ENCODE measurements at regions not wholly inside any gene's neighbourhood (a gene's known extent, or its start where the extent isn't known, plus 50 kb on each side); places are given as distances from the start of the nearest gene placed in this dataset.
"Not testable (repeated sequence)": the region's sequence is repeated elsewhere in the genome, so short reads cannot be mapped to it uniquely, and the experiment has no call there.

GRCh38 chr6:145143379-145143778 is 591.9 kb downstream of the EPM2A start:
- no peak for DNase-seq

DNA sequence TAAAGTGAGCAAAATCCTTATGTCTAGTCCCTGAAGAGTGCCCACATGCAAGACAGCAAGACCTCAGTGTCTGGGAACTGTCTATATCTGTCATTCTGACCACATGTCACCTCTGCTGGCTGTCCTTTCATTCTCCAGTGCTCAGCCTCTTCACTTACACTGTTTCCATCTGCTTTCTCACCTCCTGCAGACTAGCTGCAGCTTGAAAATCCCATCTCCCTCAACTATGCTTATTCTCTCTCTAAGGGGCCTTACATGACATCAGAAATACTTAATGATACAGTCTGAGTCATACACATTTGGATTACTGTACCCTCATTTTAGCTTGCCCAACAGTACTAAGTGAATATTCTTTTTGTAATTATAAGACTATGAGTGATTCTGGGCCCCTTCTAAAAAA is 587.8 kb downstream of the EPM2A start:
- DNase-seq = no peak

DNA sequence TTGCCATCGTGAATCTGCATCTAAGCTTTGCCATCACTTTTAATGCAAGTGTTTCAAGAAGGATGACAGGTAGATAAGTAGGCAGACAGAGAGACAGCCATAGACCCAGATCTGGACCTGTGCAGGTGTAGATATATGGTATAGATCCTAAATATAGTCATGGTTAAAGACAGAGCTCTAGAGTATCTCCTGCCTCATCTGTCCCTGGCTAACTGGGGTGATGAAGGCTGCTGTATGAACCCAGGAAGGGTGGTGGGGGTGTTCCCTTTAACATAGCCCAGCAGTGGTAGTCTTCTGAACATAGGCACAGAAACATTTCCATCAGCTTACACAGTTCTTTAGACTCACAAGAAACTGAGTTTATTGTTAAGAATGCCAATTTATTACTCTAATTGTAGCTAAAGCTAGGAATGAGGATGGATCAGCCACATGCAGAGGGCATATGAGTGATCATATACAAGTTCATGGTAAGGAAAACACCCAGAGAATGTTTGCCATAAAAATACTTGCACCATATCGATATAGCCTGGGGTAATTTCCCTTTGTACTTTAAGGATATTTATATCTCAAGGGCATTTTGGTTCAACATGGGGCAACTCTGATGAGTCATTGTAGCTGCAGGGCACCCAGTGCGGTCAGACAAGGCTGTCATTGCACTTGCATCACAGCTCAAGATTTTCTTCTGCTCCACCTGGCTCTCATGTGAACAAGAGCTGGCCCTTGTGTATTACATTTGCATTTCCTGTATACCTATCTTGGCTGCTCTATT is 587.2 kb downstream of the EPM2A start:
- DNase-seq = no peak

- no peak for DNase-seq
These were observed 586.5 kb downstream of the EPM2A start for GRCh38 chr6:145148776-145149175.

GRCh38 chr6:145151624-145152023 is 583.7 kb downstream of the EPM2A start:
- DNase-seq = no peak

- DNase-seq = no peak
These were observed 581.8 kb downstream of the EPM2A start for GRCh38 chr6:145153495-145153894.

GRCh38 chr6:145155411-145155810 is 579.9 kb downstream of the EPM2A start:
- no peak for DNase-seq

GRCh38 chr6:145155873-145156782 is 579.2 kb downstream of the EPM2A start:
- DNase-seq = no peak

GRCh38 chr6:145158636-145159035 is 576.7 kb downstream of the EPM2A start:
- not testable (repeated sequence) for DNase-seq

- DNase-seq = no peak
These were observed 575.4 kb downstream of the EPM2A start for GRCh38 chr6:145159921-145160320.

- no peak for DNase-seq
These were observed 573.8 kb downstream of the EPM2A start for GRCh38 chr6:145161501-145161900.

- DNase-seq = no peak
These were observed 565.5 kb downstream of the EPM2A start for GRCh38 chr6:145169726-145170224.

GRCh38 chr6:145175470-145175869 is 559.9 kb downstream of the EPM2A start:
- DNase-seq = no peak

- DNase-seq = no peak
These were observed 556.9 kb downstream of the EPM2A start for GRCh38 chr6:145178391-145178790.

GRCh38 chr6:145187491-145188206 is 547.7 kb downstream of the EPM2A start:
- DNase-seq = no peak

DNA sequence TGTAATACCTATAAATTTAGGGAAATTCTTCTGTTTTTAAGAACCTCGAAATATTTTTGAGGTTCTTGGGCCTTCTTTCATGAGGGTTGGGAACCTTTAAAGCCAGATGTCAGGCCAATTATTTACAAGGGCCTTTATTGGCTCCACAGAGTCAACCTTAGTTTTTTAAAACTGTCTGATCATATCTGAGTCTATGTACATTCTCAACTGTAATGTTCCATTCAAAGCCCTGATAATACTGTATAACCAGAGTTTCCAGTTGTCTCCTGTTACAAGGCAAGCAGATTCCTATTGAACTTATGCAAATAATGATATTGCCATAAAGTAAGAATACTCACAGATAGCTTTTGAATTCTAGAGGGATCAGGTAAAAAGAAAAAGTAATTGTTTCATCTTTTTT is 545.5 kb downstream of the EPM2A start:
- DNase-seq = no peak

GRCh38 chr6:145194389-145194788 is 540.9 kb downstream of the EPM2A start:
- DNase-seq = no peak

GRCh38 chr6:145199961-145200360 is 535.4 kb downstream of the EPM2A start:
- no peak for DNase-seq

GRCh38 chr6:145204301-145204700 is 531.0 kb downstream of the EPM2A start:
- DNase-seq = no peak

DNA sequence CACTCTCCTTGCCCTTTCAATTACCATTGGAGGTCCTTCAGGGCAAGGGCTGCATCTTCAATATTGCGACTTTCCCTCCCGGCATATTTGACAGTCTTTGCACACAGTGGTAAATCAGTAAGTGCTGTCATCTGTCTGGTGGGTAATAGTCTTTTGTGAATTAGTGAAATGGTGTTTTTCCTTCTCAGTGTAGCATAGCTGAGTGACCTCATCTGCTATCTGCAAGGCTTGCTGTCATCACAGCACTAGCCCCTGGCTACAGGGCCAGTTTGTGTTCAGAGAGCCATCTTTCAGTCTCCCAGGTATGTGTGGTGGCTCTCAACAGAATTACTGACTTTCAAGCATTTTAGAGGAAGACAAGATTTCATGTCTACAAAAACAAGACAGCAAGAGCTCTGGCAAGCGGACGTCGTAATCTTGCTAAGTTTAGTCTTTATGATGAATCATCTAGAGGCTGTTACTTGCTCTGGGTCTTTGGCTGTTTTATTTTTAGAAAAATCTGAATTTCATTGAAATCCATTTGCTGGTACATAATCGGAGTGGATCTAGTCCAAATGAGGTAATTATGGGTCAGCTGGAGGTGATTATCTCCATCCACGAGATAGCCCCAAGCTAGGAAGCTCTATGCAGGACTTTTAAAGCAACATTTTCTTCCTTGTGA is 528.9 kb downstream of the EPM2A start:
- no peak for DNase-seq

- DNase-seq = no peak
These were observed 526.8 kb downstream of the EPM2A start for GRCh38 chr6:145208474-145208873.

DNA sequence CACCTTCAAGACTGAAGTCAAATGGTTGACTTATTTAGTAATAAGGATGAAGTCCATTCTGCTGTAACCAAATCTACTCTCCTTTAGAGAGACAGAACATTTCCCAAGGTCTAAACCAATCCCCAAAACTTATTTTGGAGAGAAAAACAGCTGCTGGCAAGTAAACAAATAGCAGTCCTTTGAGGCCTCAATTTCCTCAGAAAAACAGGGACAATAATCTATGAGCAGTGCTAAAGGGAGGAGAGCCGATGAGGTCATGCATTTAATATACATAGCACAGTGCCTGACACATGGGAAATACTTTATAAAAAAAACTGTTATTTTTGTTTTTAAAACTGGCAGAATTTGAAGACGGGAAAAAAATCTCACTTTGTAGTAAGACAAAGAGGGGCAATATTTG is 526.0 kb downstream of the EPM2A start:
- no peak for DNase-seq

DNA sequence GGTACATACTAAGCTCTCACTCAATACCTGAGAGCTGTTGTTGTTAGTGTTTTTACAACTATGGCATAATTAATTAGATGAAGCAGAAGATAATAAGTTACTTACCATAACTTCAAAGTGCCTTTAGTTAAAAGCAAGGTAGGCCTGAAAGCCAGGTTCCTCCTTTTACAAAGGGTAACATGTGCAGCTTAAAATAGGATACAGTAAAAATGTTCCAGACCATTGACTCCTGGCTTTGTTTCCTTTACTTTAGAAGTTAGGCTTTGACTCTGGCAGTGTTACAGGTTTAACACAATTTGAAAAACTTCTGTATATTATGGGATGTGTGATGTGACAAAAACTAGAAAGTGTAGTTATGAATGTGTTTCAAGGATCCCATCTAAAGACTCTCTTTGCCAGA is 522.5 kb downstream of the EPM2A start:
- DNase-seq = no peak
